H9 (cell line): ENCODE measurements at regions not wholly inside any gene's neighbourhood (a gene's known extent, or its start where the extent isn't known, plus 50 kb on each side); places are given as distances from the start of the nearest gene placed in this dataset.

Experiments
- DNase-seq: peaks from one replicate; pipeline ENCODE4 v3.0.0-alpha.2; 2017
- H2AFZ ChIP-seq: one replicate; pipeline ENCODE4 v1.6.1; 2013; ENCODE audit warnings: mild to moderate bottlenecking, low read length, control low read depth, moderate library complexity
- H2AK5ac ChIP-seq: 2 replicates; pipeline ENCODE4 v1.6.1; 2013; ENCODE audit warnings: low read length, control low read depth, mixed read lengths; ENCODE audit not compliant: insufficient read length
- H2BK120ac ChIP-seq: one replicate; pipeline ENCODE4 v1.6.1; 2013; ENCODE audit warnings: low read depth, mild to moderate bottlenecking, low read length, control low read depth, inconsistent platforms; ENCODE audit not compliant: poor library complexity, severe bottlenecking
- H2BK12ac ChIP-seq: 2 replicates; pipeline ENCODE4 v1.6.1; 2013; ENCODE audit warnings: low read length, control low read depth, mixed read lengths, low read depth; ENCODE audit not compliant: insufficient read length
- H2BK15ac ChIP-seq: 2 replicates; pipeline ENCODE4 v1.6.1; 2013; ENCODE audit warnings: low read depth, low read length, control low read depth
- H2BK20ac ChIP-seq: one replicate; pipeline ENCODE4 v1.6.1; 2013; ENCODE audit warnings: low read depth, mild to moderate bottlenecking, low read length, control low read depth, inconsistent platforms; ENCODE audit not compliant: poor library complexity, severe bottlenecking
- H2BK5ac ChIP-seq: 2 replicates; pipeline ENCODE4 v1.6.1; 2013; ENCODE audit warnings: low read length, control low read depth, mixed read lengths; ENCODE audit not compliant: insufficient read length
- H3K14ac ChIP-seq: 2 replicates; pipeline ENCODE4 v1.6.1; 2013; ENCODE audit warnings: low read length, control low read depth; ENCODE audit not compliant: insufficient read depth
- H3K18ac ChIP-seq: 2 replicates; pipeline ENCODE4 v1.6.1; 2013; ENCODE audit warnings: low read depth, mild to moderate bottlenecking, mixed read lengths, low read length, control low read depth; ENCODE audit not compliant: insufficient read length
- H3K23ac ChIP-seq: 2 replicates; pipeline ENCODE4 v1.6.1; 2013; ENCODE audit warnings: low read length, control low read depth, mixed read lengths, low read depth; ENCODE audit not compliant: insufficient read length
- H3K23me2 ChIP-seq: 2 replicates; pipeline ENCODE4 v1.6.1; 2013; ENCODE audit warnings: low read depth, mild to moderate bottlenecking, mixed read lengths, low read length, control low read depth; ENCODE audit not compliant: insufficient read length, poor library complexity, severe bottlenecking
- H3K27ac ChIP-seq: 2 replicates; pipeline ENCODE4 v1.5.1; 2013; ENCODE audit warnings: low read length, control low read depth, mixed read lengths, low read depth; ENCODE audit not compliant: insufficient read length
- H3K27me3 ChIP-seq: 2 replicates; pipeline ENCODE4 v1.6.1; 2013; ENCODE audit warnings: low read length, control low read depth, inconsistent platforms; ENCODE audit not compliant: insufficient read depth
- H3K4ac ChIP-seq: 2 replicates; pipeline ENCODE4 v1.6.1; 2013; ENCODE audit warnings: low read depth, mild to moderate bottlenecking, control low read depth, inconsistent platforms, low read length, moderate library complexity
- H3K4me1 ChIP-seq: 2 replicates; pipeline ENCODE4 v1.6.1; 2013; ENCODE audit warnings: low read length, control low read depth, inconsistent platforms; ENCODE audit not compliant: insufficient read depth
- H3K4me2 ChIP-seq: 2 replicates; pipeline ENCODE4 v1.6.1; 2013; ENCODE audit warnings: low read length, control low read depth, mixed read lengths; ENCODE audit not compliant: insufficient read length, insufficient read depth
- H3K56ac ChIP-seq: 2 replicates; pipeline ENCODE4 v1.6.1; 2013; ENCODE audit warnings: low read depth, mild to moderate bottlenecking, mixed read lengths, low read length, control low read depth; ENCODE audit not compliant: insufficient read length
- H3K79me1 ChIP-seq: 2 replicates; pipeline ENCODE4 v1.6.1; 2013; ENCODE audit warnings: low read depth, mild to moderate bottlenecking, moderate library complexity, low read length, control low read depth, inconsistent platforms; ENCODE audit not compliant: insufficient read depth, poor library complexity, severe bottlenecking
- H3K79me2 ChIP-seq: 2 replicates; pipeline ENCODE4 v1.6.1; 2013; ENCODE audit warnings: low read length, control low read depth, inconsistent platforms; ENCODE audit not compliant: insufficient read depth
- H3K9ac ChIP-seq: 2 replicates; pipeline ENCODE4 v1.6.1; 2013; ENCODE audit warnings: low read length, control low read depth, mixed read lengths; ENCODE audit not compliant: insufficient read length; ENCODE audit errors: extremely low read depth
- H3K9me3 ChIP-seq: one replicate; pipeline ENCODE4 v1.6.1; 2013; ENCODE audit warnings: low read depth, low read length, inconsistent platforms; ENCODE audit not compliant: control insufficient read depth
- H3T11ph ChIP-seq: one replicate; pipeline ENCODE4 v1.6.1; 2013; ENCODE audit warnings: mild to moderate bottlenecking, low read length, control low read depth, inconsistent platforms
- H4K20me1 ChIP-seq: one replicate; pipeline ENCODE4 v1.6.1; 2013; ENCODE audit not compliant: control insufficient read depth, insufficient read length, insufficient read depth
- H4K5ac ChIP-seq: 2 replicates; pipeline ENCODE4 v1.6.1; 2013; ENCODE audit warnings: low read depth, mild to moderate bottlenecking, mixed read lengths, low read length, control low read depth; ENCODE audit not compliant: insufficient read length
- H4K8ac ChIP-seq: replicated peaks from 2 replicates; pipeline ENCODE4 v1.6.1; 2013; ENCODE audit warnings: low read length, control low read depth, mixed read lengths, low read depth; ENCODE audit not compliant: insufficient read length
- H4K91ac ChIP-seq: 2 replicates; pipeline ENCODE4 v1.6.1; 2013; ENCODE audit warnings: low read depth, mild to moderate bottlenecking, moderate library complexity, mixed read lengths, low read length, control low read depth; ENCODE audit not compliant: insufficient read length
- H3K27ac Mint-ChIP-seq, 3 experiments: 2 replicates in 2 of 3; 3 replicates in 1 of 3; pipeline ENCODE4 v1.8.0; 2020 to 2021; ENCODE audit warnings: mixed read lengths in 3 of 3, mild to moderate bottlenecking in 1 of 3, moderate library complexity in 1 of 3
- H3K27me3 Mint-ChIP-seq: 2 replicates; pipeline ENCODE4 v1.8.0; 2021; ENCODE audit warnings: low read depth, mild to moderate bottlenecking, moderate library complexity, mixed read lengths
- H3K36me3 Mint-ChIP-seq, 3 experiments: 2 replicates in 2 of 3; 3 replicates in 1 of 3; pipeline ENCODE4 v1.8.0; 2020 to 2021; ENCODE audit warnings: low read depth in 3 of 3, mixed read lengths in 3 of 3; ENCODE audit not compliant: insufficient read depth in 1 of 3
- H3K4me1 Mint-ChIP-seq, 2 experiments: 2 replicates each; pipeline ENCODE4 v1.8.0; 2020; ENCODE audit warnings: mixed read lengths in 2 of 2
- H3K4me3 Mint-ChIP-seq, 2 experiments: 2 replicates in 1 of 2; 3 replicates in 1 of 2; pipeline ENCODE4 v1.8.0; 2020 to 2021; ENCODE audit warnings: mild to moderate bottlenecking in 2 of 2, mixed read lengths in 2 of 2, moderate library complexity in 1 of 2
- H3K9me3 Mint-ChIP-seq, 2 experiments: 2 replicates in 1 of 2; 3 replicates in 1 of 2; pipeline ENCODE4 v1.8.0; 2020; ENCODE audit warnings: mild to moderate bottlenecking in 2 of 2, mixed read lengths in 2 of 2, moderate library complexity in 1 of 2
- WGBS: extraction: QIAGEN DNeasy Blood & Tissue Kit; methylation state at CpG from one replicate; pipeline ENCODE4 v1.1.7; 2013; ENCODE audit warnings: missing lambda C conversion rate, low lambda C conversion rate, mixed read lengths; ENCODE audit not compliant: insufficient read length; ENCODE audit errors: extremely low coverage; 5-methylcytosine and 5-hydroxymethylcytosine counted together
- TF ChIP-seq, protein P1 (sequence below): fragments of 200-600 bp; sonication (generic); conservative IDR thresholded peaks from 3 replicates; pipeline ENCODE4 v1.8.0; 2021; ENCODE audit warnings: antibody characterized with exemption, mild to moderate bottlenecking

- no peak overlapping the region for H3K9ac ChIP-seq
- no peak overlapping the region for H3K27ac Mint-ChIP-seq
- no peak overlapping the region for H4K91ac ChIP-seq
- H3K18ac ChIP-seq: no peak overlapping the region
- H3K79me1 ChIP-seq: no peaks in the 10 kb centered on the region
- H3K14ac ChIP-seq: no peak overlapping the region
- H4K5ac ChIP-seq: no peak overlapping the region
- H2BK15ac ChIP-seq: no peak overlapping the region
- no peak overlapping the region for H4K8ac ChIP-seq
- H3T11ph ChIP-seq: no peak overlapping the region
- H3K23me2 ChIP-seq: no peaks in the 10 kb centered on the region
- no peak overlapping the region for H2BK5ac ChIP-seq
- H3K36me3 Mint-ChIP-seq: no peaks in the 10 kb centered on the region
- H3K56ac ChIP-seq: no peak overlapping the region
- H3K79me2 ChIP-seq: no peaks in the 10 kb centered on the region
- no peak overlapping the region for H3K4me3 Mint-ChIP-seq
- no peak overlapping the region for H3K4ac ChIP-seq
- H3K27me3 Mint-ChIP-seq: no peaks in the 10 kb centered on the region; the same call in 1 of the 2 replicates
- no peak overlapping the region for H2BK12ac ChIP-seq
- H3K4me2 ChIP-seq: no peak overlapping the region
- peaks cover 6 to 7% of the 10 kb centered on the region in 2 experiments for H3K4me1 Mint-ChIP-seq
- no peak overlapping the region for H3K27ac ChIP-seq
- no peak overlapping the region for H2AK5ac ChIP-seq
- no peaks in the 10 kb centered on the region for H3K27me3 ChIP-seq
- WGBS: no CpG with 5 or more reads among the region's 1 CpG
- 0 out of 2 replicates have a peak, but pooled peaks cover 2% of the 10 kb centered on the region for H3K4me1 ChIP-seq
- TF ChIP-seq, protein P1, sequence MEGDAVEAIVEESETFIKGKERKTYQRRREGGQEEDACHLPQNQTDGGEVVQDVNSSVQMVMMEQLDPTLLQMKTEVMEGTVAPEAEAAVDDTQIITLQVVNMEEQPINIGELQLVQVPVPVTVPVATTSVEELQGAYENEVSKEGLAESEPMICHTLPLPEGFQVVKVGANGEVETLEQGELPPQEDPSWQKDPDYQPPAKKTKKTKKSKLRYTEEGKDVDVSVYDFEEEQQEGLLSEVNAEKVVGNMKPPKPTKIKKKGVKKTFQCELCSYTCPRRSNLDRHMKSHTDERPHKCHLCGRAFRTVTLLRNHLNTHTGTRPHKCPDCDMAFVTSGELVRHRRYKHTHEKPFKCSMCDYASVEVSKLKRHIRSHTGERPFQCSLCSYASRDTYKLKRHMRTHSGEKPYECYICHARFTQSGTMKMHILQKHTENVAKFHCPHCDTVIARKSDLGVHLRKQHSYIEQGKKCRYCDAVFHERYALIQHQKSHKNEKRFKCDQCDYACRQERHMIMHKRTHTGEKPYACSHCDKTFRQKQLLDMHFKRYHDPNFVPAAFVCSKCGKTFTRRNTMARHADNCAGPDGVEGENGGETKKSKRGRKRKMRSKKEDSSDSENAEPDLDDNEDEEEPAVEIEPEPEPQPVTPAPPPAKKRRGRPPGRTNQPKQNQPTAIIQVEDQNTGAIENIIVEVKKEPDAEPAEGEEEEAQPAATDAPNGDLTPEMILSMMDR: no peak
- no peak for DNase-seq
- no peak overlapping the region for H3K23ac ChIP-seq
- no peaks in the 10 kb centered on the region for H3K9me3 Mint-ChIP-seq
- no peaks in the 10 kb centered on the region for H3K9me3 ChIP-seq
- H4K20me1 ChIP-seq: no peaks in the 10 kb centered on the region
- no peak overlapping the region for H2BK120ac ChIP-seq
- H2BK20ac ChIP-seq: no peak overlapping the region
- H2AFZ ChIP-seq: no peak overlapping the region
Observed at GRCh38 chr11:128242451-128242850, 344.9 kb downstream of the ETS1 start.
